ENCODE measurements at regions not wholly inside any gene's neighbourhood (a gene's known extent, or its start where the extent isn't known, plus 50 kb on each side); places are given as distances from the start of the nearest gene placed in this dataset.

DNA sequence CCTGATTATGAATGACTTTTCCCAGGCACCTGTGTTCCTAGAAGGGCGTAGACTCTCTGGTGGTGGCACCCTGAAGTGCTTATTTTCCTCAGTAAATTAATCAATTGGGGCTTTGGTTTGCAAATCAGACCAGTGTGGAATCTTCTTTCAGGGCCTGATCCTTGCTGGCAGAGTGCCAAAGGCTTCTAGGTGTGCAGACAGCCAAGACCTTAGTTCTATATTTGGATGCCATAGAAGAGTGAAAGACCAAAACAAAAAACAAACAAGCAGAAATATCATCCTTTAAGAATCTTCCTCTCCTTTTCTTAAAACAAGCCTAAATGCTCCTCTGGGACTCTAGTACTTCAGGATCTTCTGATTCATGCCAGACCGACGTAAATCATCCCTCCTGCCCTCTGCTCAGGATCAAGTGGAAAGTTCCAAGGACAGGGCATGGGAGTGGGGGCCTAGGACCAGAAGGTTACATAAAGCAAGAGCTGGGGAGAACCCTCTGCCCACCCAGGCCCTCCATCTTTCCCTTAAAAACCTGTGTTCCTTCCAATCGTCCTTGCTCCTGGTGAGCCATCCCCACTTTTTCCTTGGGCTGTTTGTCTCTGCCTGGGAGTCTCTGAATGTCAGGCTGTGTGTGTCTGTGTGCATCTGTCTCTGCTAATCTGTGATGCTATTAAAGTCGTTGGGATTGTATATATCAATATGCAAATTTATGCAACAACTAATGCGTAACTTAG, 70.5 kb upstream of the MYLIP start:
- TF ChIP-seq POLR2A (IDR thresholded peaks at IDR 0.05; ENCODE audit: low read length) = no peak
- no peak for TF ChIP-seq GATA1 (IDR thresholded peaks at IDR 0.05; ENCODE audit: low read depth, low read length)
